ENCODE measurements at regions not wholly inside any gene's neighbourhood (a gene's known extent, or its start where the extent isn't known, plus 50 kb on each side); places are given as distances from the start of the nearest gene placed in this dataset.

- Histone ChIP-seq H3K4me3 (replicated peaks in 1 of 2; ENCODE audit: low read depth in 1 of 2, low read length in 2 of 2) (no peak overlapping the region), H4K20me1 (ENCODE audit: insufficient read depth) (no peaks in the 10 kb centered on the region), H3K79me2 (ENCODE audit: insufficient read depth, low read length) (no peaks in the 10 kb centered on the region), H3K9me2 (ENCODE audit: insufficient read depth) (no peaks in the 10 kb centered on the region), H3K4me2 (ENCODE audit: low read length) (no peak overlapping the region), H3K36me3 (ENCODE audit: control insufficient read depth in 1 of 2, insufficient read depth in 2 of 2, low read length in 2 of 2) (no peaks in the 10 kb centered on the region), H3K27ac (ENCODE audit: low read depth, low read length) (no peak overlapping the region), H2AFZ (ENCODE audit: low read depth, low read length, poor library complexity, severe bottlenecking) (no peak overlapping the region), H3K4me1 (ENCODE audit: control insufficient read depth in 1 of 2, insufficient read depth in 2 of 2, low read length in 2 of 2) (no peaks in the 10 kb centered on the region), H3K9me3 (ENCODE audit: control insufficient read depth in 1 of 2, insufficient read depth in 1 of 2, low read depth in 1 of 2, low read length in 2 of 2) (peaks cover 0 to 4% of the 10 kb centered on the region in 2 experiments; a peak in 2 of 4 replicates), H3K9ac (ENCODE audit: low read length) (no peak overlapping the region), H3K27me3 (ENCODE audit: insufficient read depth, low read length) (no peaks in the 10 kb centered on the region)
- ChIA-PET CTCF (no interaction called here), POLR2A (no interaction called here), RAD21 (ENCODE audit: low non-redundant PET in 1 of 2, low total read pairs in 2 of 2, uncharacterized antibody in 2 of 2, unreplicated experiment in 2 of 2) (no interaction called here)
- DNase-seq (ENCODE audit: low read depth, low spot score) (no peak), ATAC-seq (no peak)
- BruUV-seq (replicated peaks): no TSS peak
- TF ChIP-seq SP1 (IDR thresholded peaks at IDR 0.05; ENCODE audit: low read depth): no peak
- TF ChIP-seq POLR2AphosphoS5 (IDR thresholded peaks at IDR 0.05; ENCODE audit: low read depth, low read length): no peak
- no peak for TF ChIP-seq POLR2A (IDR thresholded peaks at IDR 0.05; ENCODE audit: borderline replicate concordance, extremely low read depth, insufficient read depth, insufficient read length)
- no peak for TF ChIP-seq SIN3A (IDR thresholded peaks at IDR 0.05; ENCODE audit: low read depth)
- no peak for TF ChIP-seq SRF (IDR thresholded peaks at IDR 0.05; ENCODE audit: low read depth)
- no peak for TF ChIP-seq CTCF (IDR thresholded peaks at IDR 0.05 in 2 of 3, conservative IDR thresholded peaks at IDR 0.05 in 1 of 3; ENCODE audit: borderline replicate concordance in 1 of 3, insufficient read depth in 1 of 3, low read depth in 2 of 3, low read length in 2 of 3)
- no peak for TF ChIP-seq ZFX (IDR thresholded peaks at IDR 0.05)
- TF ChIP-seq RAD21 (IDR thresholded peaks at IDR 0.05; ENCODE audit: low read depth): no peak
- no peak for TF ChIP-seq ATF3 (IDR thresholded peaks at IDR 0.05)
- no peak for TF ChIP-seq EZH2 (IDR thresholded peaks at IDR 0.05)
- TF ChIP-seq YY1 (IDR thresholded peaks at IDR 0.05; ENCODE audit: extremely low read depth, insufficient replicate concordance, low read depth, low read length): no peak
- TF ChIP-seq EGR1 (IDR thresholded peaks at IDR 0.05; ENCODE audit: low read depth): no peak
- TF ChIP-seq CEBPB (IDR thresholded peaks at IDR 0.05; ENCODE audit: low read depth): no peak
- TF ChIP-seq MAX (IDR thresholded peaks at IDR 0.05): no peak
- no peak for TF ChIP-seq JUND (IDR thresholded peaks at IDR 0.05)
- no peak for TF ChIP-seq FOSL1 (IDR thresholded peaks at IDR 0.05; ENCODE audit: low read depth)
- intact Hi-C loops (cut with micrococcal nuclease): no loop called here
These were observed 566.1 kb upstream of the MIS18BP1 start for GRCh38 chr14:45819107-45819506.
